CD1c-positive myeloid dendritic cell (primary cell): ENCODE measurements at regions not wholly inside any gene's neighbourhood (a gene's known extent, or its start where the extent isn't known, plus 50 kb on each side); places are given as distances from the start of the nearest gene placed in this dataset.

Experiments used
- DNase-seq: peaks from one replicate; pipeline ENCODE4 v3.0.0-alpha.2; 2016; ENCODE audit errors: extremely low spot score

GRCh38 chr2:82690757-82691411 lies 1768.2 kb downstream of the SUCLG1 start:
- no peak for DNase-seq

DNA sequence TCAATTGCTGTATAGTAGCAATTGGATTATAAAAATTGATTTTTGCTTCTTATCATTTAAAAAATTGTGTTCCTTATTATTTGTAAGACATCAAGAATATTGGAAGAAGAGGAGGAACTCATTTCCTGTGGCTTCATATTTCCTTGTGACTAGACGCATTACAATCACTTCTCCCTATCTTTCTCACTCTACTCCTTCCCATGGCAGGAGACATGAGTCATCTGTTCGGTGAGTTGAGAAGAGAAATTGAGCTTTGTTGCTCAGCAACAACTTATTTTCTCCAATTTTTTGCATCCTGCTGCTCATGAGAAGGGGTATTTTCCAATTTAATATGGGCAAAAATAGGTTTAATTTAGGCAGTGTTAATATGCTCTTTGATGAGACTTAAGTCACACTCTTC lies 1783.9 kb downstream of the SUCLG1 start:
- DNase-seq: no peak

DNA sequence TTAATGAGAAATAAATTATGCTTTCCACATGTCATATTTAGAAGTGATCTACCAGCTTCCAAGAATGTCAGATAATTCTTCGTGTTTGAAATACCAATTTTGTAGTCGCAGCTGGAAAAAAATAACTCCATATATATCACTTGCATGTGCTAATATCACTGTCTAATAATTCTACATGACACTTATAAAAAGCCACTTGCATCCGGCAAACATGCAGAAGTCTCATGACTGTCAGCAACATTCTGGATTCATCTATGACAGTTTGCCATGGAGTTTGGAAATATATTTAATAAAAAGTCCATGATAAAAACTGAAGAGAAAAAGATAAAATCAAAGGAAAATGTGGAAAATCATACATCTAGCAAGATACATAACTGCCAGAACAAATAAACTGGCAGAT lies 1784.4 kb downstream of the SUCLG1 start:
- no peak for DNase-seq

GRCh38 chr2:82667491-82667890 lies 1791.6 kb downstream of the SUCLG1 start:
- DNase-seq: no peak

DNA sequence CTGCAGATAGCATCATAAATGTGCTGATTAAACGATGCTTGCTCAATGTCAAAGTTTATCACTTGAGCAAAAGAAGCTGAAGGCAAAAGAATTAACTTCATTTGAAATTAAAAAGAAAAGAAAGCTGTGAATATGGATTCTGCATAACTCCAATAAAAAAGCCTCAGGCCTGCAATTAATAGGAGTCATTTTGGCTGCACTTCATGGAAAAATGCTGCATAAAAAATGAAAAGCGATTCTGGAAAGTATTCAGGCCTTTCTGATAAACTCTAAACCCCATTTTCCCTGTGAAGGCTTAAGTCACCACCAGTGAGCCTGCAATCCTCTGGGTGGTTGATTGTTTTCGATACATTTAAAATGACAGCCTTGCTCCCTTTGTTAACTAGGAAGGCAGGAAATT lies 1793.4 kb downstream of the SUCLG1 start:
- DNase-seq: no peak

DNA sequence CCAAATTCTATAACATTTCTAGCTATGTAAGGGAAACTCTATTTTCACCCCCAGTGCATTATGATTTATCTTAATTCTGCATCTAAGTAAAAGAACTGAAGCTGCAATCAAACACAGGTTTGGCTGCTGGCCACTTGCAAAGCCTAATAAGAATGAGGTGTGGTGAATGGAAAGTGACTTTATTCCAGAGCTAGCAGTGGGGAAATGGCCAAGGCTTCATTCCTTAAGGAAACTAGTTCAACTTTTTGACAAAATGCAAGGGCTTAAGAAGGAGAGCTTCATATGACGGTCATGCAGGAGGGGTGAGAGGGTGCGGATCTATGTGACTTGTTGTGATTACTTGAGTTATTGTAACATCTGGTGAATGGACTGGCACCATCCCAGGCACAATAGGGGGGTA lies 1802.0 kb downstream of the SUCLG1 start:
- no peak for DNase-seq

- DNase-seq: no peak
Measured at GRCh38 chr2:82656420-82656819, 1802.7 kb downstream of the SUCLG1 start.

GRCh38 chr2:82652117-82652516 lies 1807.0 kb downstream of the SUCLG1 start:
- no peak for DNase-seq

DNA sequence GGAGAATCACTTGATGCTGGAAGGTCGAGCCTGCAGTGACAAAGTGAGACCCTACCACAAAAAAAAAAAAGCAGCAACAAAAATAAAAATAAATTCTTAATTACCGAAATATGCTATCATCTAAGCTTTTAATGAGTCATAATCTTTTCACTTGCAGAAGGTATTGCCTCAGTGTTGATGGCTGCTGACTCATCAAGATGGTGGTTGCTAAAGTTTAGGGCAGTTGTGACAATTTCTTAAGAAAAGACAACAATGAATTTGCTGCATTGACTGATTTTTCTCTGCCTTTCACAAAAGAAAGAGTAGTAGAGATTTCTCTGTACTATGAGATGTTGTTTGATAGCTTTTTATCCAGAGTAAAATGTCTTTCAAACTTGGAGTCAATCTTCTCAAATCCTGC lies 1809.0 kb downstream of the SUCLG1 start:
- no peak for DNase-seq

- no peak for DNase-seq
Measured at GRCh38 chr2:82641598-82642180, 1817.4 kb downstream of the SUCLG1 start.

GRCh38 chr2:82636402-82637020 lies 1822.6 kb downstream of the SUCLG1 start:
- no peak for DNase-seq

GRCh38 chr2:82599021-82599420 lies 1860.1 kb downstream of the SUCLG1 start:
- no peak for DNase-seq

GRCh38 chr2:82596581-82596980 lies 1862.5 kb downstream of the SUCLG1 start:
- DNase-seq: no peak

GRCh38 chr2:82591718-82592117 lies 1867.4 kb downstream of the SUCLG1 start:
- no peak for DNase-seq

GRCh38 chr2:82576656-82577055 lies 1882.4 kb downstream of the SUCLG1 start:
- no peak for DNase-seq

DNA sequence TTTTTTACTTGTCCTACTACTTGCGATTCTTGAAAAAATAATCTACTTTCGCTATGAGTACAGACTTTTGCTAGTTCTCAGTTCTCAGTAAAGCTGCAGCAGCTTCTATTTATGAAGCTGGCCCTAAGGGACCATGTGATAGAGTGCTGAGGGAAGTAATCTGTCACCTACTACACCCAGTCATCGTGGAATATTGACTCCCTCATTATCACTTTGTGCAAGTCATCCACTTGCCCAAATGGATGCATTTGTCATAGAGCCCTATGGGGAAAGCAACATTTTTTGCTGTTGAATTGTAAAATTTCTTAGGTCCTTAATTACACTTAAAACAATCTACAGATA lies 1919.8 kb downstream of the SUCLG1 start:
- no peak for DNase-seq

- no peak for DNase-seq
Measured at GRCh38 chr2:82538590-82539279, 1920.3 kb downstream of the SUCLG1 start.

DNA sequence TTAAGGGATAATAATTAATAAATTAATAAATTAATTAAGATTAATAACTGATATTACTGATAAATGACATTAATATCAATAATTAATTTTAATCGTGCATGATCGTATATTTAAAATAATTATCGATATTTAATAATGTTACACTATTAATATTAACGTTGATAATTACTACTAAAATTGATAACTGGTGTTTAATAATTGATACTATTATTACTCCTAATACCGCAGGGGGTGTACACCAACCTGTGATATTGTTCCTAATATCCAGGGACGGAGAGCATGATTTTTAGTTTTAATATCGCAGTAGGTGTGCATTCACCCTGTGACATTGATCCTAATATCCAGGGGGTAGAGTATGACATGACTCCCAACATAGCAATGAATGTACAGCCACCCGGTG lies 1930.8 kb downstream of the SUCLG1 start:
- no peak for DNase-seq

DNA sequence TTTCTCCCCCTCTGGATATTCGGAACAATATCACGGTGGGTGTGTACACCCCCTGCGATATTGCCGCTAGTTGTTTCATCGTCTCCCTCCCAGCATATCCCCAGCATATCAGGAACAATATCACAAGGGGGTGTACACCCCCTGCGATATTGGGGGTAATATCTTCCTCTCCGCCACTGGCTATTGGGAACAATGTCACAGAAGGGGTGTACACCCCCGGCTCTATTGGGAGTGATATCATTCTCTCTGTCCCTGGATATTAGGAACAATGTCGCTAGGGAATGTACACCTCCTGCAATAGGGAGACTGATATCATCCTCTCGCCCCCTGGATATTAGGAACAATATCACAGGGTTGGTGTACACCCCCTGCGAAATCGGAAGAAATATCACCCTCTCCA lies 1932.0 kb downstream of the SUCLG1 start:
- DNase-seq: no peak

- DNase-seq: no peak
Measured at GRCh38 chr2:82526277-82526676, 1932.8 kb downstream of the SUCLG1 start.

GRCh38 chr2:82525744-82526143 lies 1933.3 kb downstream of the SUCLG1 start:
- no peak for DNase-seq

- DNase-seq: no peak
Measured at GRCh38 chr2:82524826-82525225, 1934.3 kb downstream of the SUCLG1 start.

DNA sequence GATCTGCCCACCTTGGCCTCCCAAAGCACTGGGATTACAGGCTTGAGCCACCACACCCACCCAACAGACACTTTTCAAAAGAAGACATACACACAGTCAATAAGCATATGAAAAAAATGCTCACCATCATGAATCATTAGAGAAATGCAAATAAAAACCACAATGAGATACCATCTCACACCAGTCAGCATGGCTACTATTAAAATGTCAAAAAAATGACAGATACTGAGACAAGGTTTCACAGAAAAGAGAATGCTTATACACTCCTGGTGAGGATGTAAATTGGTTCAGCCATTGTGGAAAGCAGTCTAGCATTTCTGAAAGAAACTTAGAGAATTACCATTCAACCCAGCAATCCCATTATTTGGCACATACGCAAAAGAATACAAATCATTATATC lies 1947.2 kb downstream of the SUCLG1 start:
- no peak for DNase-seq
